Germinal center (tissue), 1 donor: ENCODE measurements at regions not wholly inside any gene's neighbourhood (a gene's known extent, or its start where the extent isn't known, plus 50 kb on each side); places are given as distances from the start of the nearest gene placed in this dataset.
"Not testable (repeated sequence)": the region's sequence is repeated elsewhere in the genome, so short reads cannot be mapped to it uniquely, and the experiment has no call there.

Experiments used
- DNase-seq: peaks from one replicate; pipeline ENCODE4 v3.0.0; 2012; ENCODE audit warnings: mixed read lengths, low spot score

GRCh38 chr3:148493631-148494030 is 204.1 kb upstream of the AGTR1 start:
- no peak for DNase-seq

DNA sequence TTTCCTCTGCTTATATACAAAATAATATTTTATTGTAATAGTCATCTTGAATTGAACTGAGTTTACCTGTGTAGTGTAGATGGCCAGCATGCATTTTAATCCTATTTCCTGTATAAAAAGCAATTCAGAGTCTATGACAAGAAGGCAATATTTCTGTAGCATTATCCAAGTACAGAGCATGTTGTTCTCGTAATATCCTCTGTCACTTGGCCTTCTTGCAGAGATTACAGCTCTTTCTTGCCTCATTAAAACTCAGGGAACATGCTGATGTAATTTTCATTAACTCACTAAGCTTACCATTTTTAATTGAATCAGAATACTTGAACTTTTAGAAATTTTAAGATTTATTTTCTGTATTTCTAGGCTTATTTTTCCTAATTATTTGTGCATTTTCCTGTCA is 203.3 kb upstream of the AGTR1 start:
- DNase-seq, result no peak

DNA sequence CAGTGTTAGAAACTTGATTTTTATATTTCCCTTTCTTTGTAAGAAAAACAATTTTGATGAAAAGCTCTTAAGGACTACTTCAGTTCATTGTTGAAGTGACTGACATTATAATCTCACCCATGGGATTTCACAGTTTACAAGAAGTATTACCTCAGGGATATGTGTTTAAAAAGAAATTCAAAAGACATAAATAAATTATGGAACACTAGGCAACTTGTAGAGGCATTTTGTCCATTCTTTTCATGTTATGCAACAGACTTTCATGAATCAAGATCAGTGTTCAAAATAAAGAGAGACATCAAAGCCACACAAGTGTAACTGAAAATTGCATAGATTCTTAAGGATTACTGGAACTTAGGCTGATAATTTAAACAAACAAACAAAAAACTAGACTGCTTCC is 196.8 kb upstream of the AGTR1 start:
- no peak for DNase-seq

DNA sequence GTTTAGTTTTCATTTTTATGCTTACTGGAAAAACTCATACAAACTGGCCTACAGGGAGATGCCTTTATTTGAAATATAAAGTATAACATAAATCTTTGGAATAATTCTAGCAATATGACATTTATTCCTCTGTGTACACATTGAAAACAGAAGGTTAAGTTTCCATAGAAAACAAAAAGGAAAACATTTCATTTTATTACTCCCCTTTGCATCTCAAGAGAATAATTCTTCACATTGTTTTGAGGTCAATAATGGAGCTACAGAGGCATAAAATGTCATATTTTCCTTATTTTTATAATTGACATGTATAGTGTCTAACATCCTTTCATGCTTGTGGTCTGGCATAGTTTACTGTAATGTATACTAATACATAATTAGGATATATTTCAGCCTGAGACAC is 187.6 kb upstream of the AGTR1 start:
- DNase-seq, result no peak

DNA sequence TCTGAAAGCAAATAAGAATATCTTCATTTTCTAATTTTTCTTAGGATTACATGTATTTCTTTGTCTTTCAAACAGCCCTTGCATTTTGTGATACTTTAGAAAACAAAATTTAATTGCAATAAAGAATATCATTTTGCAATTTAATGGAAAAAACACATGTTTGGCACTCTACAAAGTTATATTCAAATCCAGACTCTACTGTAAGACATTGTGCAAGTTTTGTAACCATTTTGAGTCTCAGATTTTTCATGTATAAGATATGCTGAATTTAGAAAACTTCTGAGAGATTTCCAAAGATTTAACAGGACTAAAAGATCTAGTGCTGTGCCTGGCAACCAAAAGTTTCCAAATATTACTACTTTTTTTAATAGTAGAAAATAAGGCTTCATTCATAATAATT is 187.1 kb upstream of the AGTR1 start:
- DNase-seq, result no peak

DNA sequence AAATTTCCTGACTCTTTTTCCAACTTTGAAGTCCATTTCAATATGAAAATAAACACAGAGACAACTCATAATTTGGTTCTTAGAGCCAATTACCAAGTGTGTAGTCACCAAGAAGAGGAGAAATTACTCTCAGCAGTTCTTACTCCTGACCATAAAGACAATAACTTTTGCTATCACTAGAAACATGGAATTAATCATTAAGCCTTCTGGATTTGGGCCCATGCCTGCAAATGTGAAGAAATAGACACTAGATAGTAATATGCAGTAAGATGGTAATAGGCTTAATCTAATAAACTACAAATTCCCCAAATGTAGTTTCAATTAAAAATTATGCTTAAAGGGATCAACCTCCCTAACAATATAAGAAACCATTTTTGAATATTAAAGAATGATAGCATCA is 185.1 kb upstream of the AGTR1 start:
- no peak for DNase-seq

DNA sequence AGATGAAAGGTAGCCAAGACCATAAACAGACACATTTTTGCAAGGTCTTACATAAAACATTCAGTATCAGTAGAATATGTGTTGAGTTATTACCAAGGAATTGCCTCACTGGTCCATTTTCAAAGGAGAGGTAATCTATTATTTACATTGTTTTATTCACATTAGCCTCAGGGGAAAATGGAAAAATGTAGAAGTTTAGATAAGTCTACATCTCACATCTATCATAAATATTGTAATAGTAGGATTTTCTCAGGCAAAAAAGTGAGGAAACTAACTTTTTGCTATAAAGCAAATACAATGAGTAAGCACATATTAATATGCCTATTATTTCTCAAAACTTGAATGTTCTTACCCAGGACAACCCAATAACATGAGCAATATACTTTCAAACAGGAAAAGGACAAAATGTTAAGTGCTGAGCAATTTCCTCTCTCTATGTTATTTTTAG is 184.6 kb upstream of the AGTR1 start:
- no peak for DNase-seq

- DNase-seq, result no peak
Measured at GRCh38 chr3:148518520-148518919, 179.2 kb upstream of the AGTR1 start.

- not testable (repeated sequence) for DNase-seq
Measured at GRCh38 chr3:148525621-148526020, 172.1 kb upstream of the AGTR1 start.

GRCh38 chr3:148528024-148528423 is 169.7 kb upstream of the AGTR1 start:
- no peak for DNase-seq

GRCh38 chr3:148531836-148532235 is 165.9 kb upstream of the AGTR1 start:
- no peak for DNase-seq

- DNase-seq, result no peak
Measured at GRCh38 chr3:148532326-148532725, 165.4 kb upstream of the AGTR1 start.

- DNase-seq, result no peak
Measured at GRCh38 chr3:148532774-148533173, 164.9 kb upstream of the AGTR1 start.

GRCh38 chr3:148534089-148534988 is 163.4 kb upstream of the AGTR1 start:
- no peak for DNase-seq

GRCh38 chr3:148535001-148535400 is 162.7 kb upstream of the AGTR1 start:
- no peak for DNase-seq

- DNase-seq, result no peak
Measured at GRCh38 chr3:148540266-148540665, 157.4 kb upstream of the AGTR1 start.

GRCh38 chr3:148540851-148541250 is 156.9 kb upstream of the AGTR1 start:
- no peak for DNase-seq

GRCh38 chr3:148546959-148547358 is 150.7 kb upstream of the AGTR1 start:
- no peak for DNase-seq

- no peak for DNase-seq
Measured at GRCh38 chr3:148551767-148552260, 145.9 kb upstream of the AGTR1 start.

DNA sequence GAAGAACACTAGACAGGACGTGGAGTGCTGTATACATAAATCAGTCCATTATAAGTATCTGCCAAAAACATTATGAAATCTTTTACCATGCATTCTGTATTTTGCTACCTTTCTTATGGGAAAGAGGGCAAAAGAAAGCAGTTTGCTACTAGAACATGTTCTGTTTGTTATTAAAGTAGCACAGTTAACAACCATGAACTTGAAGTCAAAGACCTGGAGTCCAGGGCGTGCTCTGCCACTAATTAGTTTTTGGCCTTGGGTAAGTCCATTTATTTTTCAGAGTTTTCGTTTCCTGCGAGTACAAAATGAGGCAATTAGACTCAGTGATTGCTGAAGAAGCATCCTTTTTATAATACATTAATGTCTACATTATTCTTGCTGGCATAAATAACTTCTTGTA is 143.3 kb upstream of the AGTR1 start:
- DNase-seq, result no peak

DNA sequence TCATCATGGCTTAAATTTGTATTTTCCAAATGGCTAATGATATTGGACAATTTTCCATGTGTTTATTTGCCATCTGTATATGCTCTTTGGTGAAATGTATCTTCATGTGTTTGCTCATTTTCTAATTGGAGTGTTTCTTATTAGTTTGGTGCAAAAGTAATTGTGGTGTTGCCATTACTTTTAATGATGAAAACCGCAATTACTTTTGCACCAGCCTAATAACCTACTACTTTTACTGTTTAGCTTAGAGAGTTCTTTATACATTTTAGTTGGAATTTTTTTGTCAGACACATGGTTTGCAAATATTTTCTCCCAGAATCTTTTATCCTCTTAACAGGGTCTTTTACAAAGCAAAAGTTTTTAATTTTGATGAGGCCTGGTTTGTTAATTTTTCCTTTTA is 141.0 kb upstream of the AGTR1 start:
- no peak for DNase-seq

GRCh38 chr3:148577579-148577978 is 120.1 kb upstream of the AGTR1 start:
- DNase-seq, result not testable (repeated sequence)

GRCh38 chr3:148582126-148582525 is 115.6 kb upstream of the AGTR1 start:
- DNase-seq, result no peak

DNA sequence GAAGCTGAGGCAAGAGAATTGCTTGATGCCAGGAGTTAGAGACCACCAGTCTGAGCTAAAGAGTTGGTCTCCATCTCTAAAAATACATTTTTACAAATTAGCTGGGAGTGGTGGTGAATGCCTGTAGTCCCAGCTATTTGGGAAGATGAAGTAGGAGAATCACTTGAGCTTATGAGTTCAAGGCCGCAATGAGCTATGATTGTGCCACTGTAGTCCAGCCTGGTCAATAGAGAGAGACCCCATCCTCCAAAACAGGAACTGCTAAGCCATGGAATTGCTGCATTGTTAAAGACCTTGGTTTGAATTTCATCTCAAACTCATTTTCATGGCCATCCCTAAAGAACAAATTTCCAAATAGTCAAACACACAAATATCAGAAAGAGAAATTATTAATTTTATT is 113.9 kb upstream of the AGTR1 start:
- DNase-seq, result no peak
